ENCODE measurements at regions not wholly inside any gene's neighbourhood (a gene's known extent, or its start where the extent isn't known, plus 50 kb on each side); places are given as distances from the start of the nearest gene placed in this dataset.

- Histone ChIP-seq H3K27me3 (ENCODE audit: control insufficient read depth in 1 of 2, insufficient read depth in 1 of 2, low read length in 2 of 2) (no peaks in the 10 kb centered on the region), H3K23ac (ENCODE audit: low read length in 2 of 2) (no peak overlapping the region), H3K14ac (ENCODE audit: low read length in 2 of 2) (peak overlapping the region in 1 of 2 experiments; percentile 4), H2BK15ac (ENCODE audit: low read depth, poor library complexity, severe bottlenecking) (no peak overlapping the region), H4K91ac (ENCODE audit: low read length) (no peak overlapping the region), H3K4me2 (ENCODE audit: low read length, poor library complexity, severe bottlenecking) (no peak overlapping the region), H3K4ac (ENCODE audit: low read depth in 1 of 2, low read length in 2 of 2) (no peak overlapping the region), H3K36me3 (ENCODE audit: control insufficient read depth in 1 of 2, insufficient read depth in 2 of 2, low read depth in 1 of 2, low read length in 2 of 2) (no peaks in the 10 kb centered on the region), H2AK5ac (ENCODE audit: low read length, severe bottlenecking) (no peak overlapping the region), H3K27ac (ENCODE audit: low read length, poor library complexity, severe bottlenecking) (no peak overlapping the region), H3K9me3 (ENCODE audit: control insufficient read depth, low read length) (no peaks in the 10 kb centered on the region), H3K18ac (ENCODE audit: low read depth in 1 of 2, low read length in 2 of 2) (no peak overlapping the region), H4K8ac (ENCODE audit: low read length) (no peak overlapping the region), H3K79me1 (replicated peaks; ENCODE audit: low read length, poor library complexity, severe bottlenecking) (no peaks in the 10 kb centered on the region), H3K4me3 (ENCODE audit: insufficient read depth in 1 of 2, low read depth in 1 of 2, low read length in 2 of 2) (no peak overlapping the region), H3K9ac (ENCODE audit: low read length) (no peak overlapping the region), H2BK12ac (ENCODE audit: low read length in 2 of 2) (no peak overlapping the region), H2AFZ (ENCODE audit: low read depth, low read length) (no peak overlapping the region), H2BK5ac (ENCODE audit: low read depth, low read length, poor library complexity, severe bottlenecking) (no peak overlapping the region), H3K4me1 (ENCODE audit: control insufficient read depth, insufficient read depth, low read depth, low read length) (peaks cover 1% of the 10 kb centered on the region), H2BK120ac (ENCODE audit: low read depth, low read length) (no peak overlapping the region)
- no peak for DNase-seq
- 100% methylated on average over 2 of the region's 2 CpGs for WGBS
These were observed 97.4 kb upstream of the ELOVL5 start for GRCh38 chr6:53446151-53446550.

- H3K23ac ChIP-seq (ENCODE audit: low read length in 2 of 2), result no peak overlapping the region
- H2AK5ac ChIP-seq (ENCODE audit: low read length, severe bottlenecking), result no peak overlapping the region
- no peak overlapping the region for H2BK120ac ChIP-seq (ENCODE audit: low read depth, low read length)
- no peak overlapping the region for H3K14ac ChIP-seq (ENCODE audit: low read length in 2 of 2)
- H3K4me3 ChIP-seq (ENCODE audit: insufficient read depth in 1 of 2, low read depth in 1 of 2, low read length in 2 of 2), result no peak overlapping the region
- no peak overlapping the region for H4K91ac ChIP-seq (ENCODE audit: low read length)
- H3K9ac ChIP-seq (ENCODE audit: low read length), result no peak overlapping the region
- H3K36me3 ChIP-seq (ENCODE audit: control insufficient read depth in 1 of 2, insufficient read depth in 2 of 2, low read depth in 1 of 2, low read length in 2 of 2), result no peaks in the 10 kb centered on the region
- no peak overlapping the region for H3K4me2 ChIP-seq (ENCODE audit: low read length, poor library complexity, severe bottlenecking)
- H2AFZ ChIP-seq (ENCODE audit: low read depth, low read length), result no peak overlapping the region
- H2BK15ac ChIP-seq (ENCODE audit: low read depth, poor library complexity, severe bottlenecking), result no peak overlapping the region
- peaks cover 1% of the 10 kb centered on the region for H3K4me1 ChIP-seq (ENCODE audit: control insufficient read depth, insufficient read depth, low read depth, low read length)
- DNase-seq, result no peak
- no peaks in the 10 kb centered on the region for H3K79me1 ChIP-seq (replicated peaks; ENCODE audit: low read length, poor library complexity, severe bottlenecking)
- H3K4ac ChIP-seq (ENCODE audit: low read depth in 1 of 2, low read length in 2 of 2), result no peak overlapping the region
- no peak overlapping the region for H3K18ac ChIP-seq (ENCODE audit: low read depth in 1 of 2, low read length in 2 of 2)
- no peaks in the 10 kb centered on the region for H3K27me3 ChIP-seq (ENCODE audit: control insufficient read depth in 1 of 2, insufficient read depth in 1 of 2, low read length in 2 of 2)
- H3K27ac ChIP-seq (ENCODE audit: low read length, poor library complexity, severe bottlenecking), result no peak overlapping the region
- no peak overlapping the region for H2BK5ac ChIP-seq (ENCODE audit: low read depth, low read length, poor library complexity, severe bottlenecking)
- no peaks in the 10 kb centered on the region for H3K9me3 ChIP-seq (ENCODE audit: control insufficient read depth, low read length)
- H2BK12ac ChIP-seq (ENCODE audit: low read length in 2 of 2), result no peak overlapping the region
- H4K8ac ChIP-seq (ENCODE audit: low read length), result no peak overlapping the region
- WGBS, result 79% methylated on average over 3 of the region's 3 CpGs
These were observed 93.0 kb upstream of the ELOVL5 start for GRCh38 chr6:53441761-53442160.

- Histone ChIP-seq H3K9ac (ENCODE audit: low read length) (peak overlapping the region; percentile 43), H2BK5ac (ENCODE audit: low read depth, low read length, poor library complexity, severe bottlenecking) (no peak overlapping the region), H3K27ac (ENCODE audit: low read length, poor library complexity, severe bottlenecking) (no peak overlapping the region), H3K14ac (ENCODE audit: low read length in 2 of 2) (no peak overlapping the region), H3K79me1 (replicated peaks; ENCODE audit: low read length, poor library complexity, severe bottlenecking) (no peaks in the 10 kb centered on the region), H2BK15ac (ENCODE audit: low read depth, poor library complexity, severe bottlenecking) (no peak overlapping the region), H3K4ac (ENCODE audit: low read depth in 1 of 2, low read length in 2 of 2) (no peak overlapping the region), H3K9me3 (ENCODE audit: control insufficient read depth, low read length) (no peaks in the 10 kb centered on the region), H3K27me3 (ENCODE audit: control insufficient read depth in 1 of 2, insufficient read depth in 1 of 2, low read length in 2 of 2) (no peaks in the 10 kb centered on the region), H3K18ac (ENCODE audit: low read depth in 1 of 2, low read length in 2 of 2) (no peak overlapping the region), H4K8ac (ENCODE audit: low read length) (no peak overlapping the region), H3K4me1 (ENCODE audit: control insufficient read depth, insufficient read depth, low read depth, low read length) (peaks cover 1% of the 10 kb centered on the region), H3K23ac (ENCODE audit: low read length in 2 of 2) (no peak overlapping the region), H4K91ac (ENCODE audit: low read length) (no peak overlapping the region), H3K4me2 (ENCODE audit: low read length, poor library complexity, severe bottlenecking) (no peak overlapping the region), H2AFZ (ENCODE audit: low read depth, low read length) (no peak overlapping the region), H2BK12ac (ENCODE audit: low read length in 2 of 2) (no peak overlapping the region), H3K36me3 (ENCODE audit: control insufficient read depth in 1 of 2, insufficient read depth in 2 of 2, low read depth in 1 of 2, low read length in 2 of 2) (no peaks in the 10 kb centered on the region), H3K4me3 (ENCODE audit: insufficient read depth in 1 of 2, low read depth in 1 of 2, low read length in 2 of 2) (no peak overlapping the region), H2AK5ac (ENCODE audit: low read length, severe bottlenecking) (no peak overlapping the region), H2BK120ac (ENCODE audit: low read depth, low read length) (no peak overlapping the region)
- 60% methylated on average over 1 of the region's 1 CpG for WGBS
- DNase-seq, result no peak
These were observed 92.3 kb upstream of the ELOVL5 start for GRCh38 chr6:53441035-53441493.

GRCh38 chr6:53440336-53440945 lies 91.7 kb upstream of the ELOVL5 start:
- Histone ChIP-seq H3K14ac (ENCODE audit: low read length in 2 of 2) (no peak overlapping the region), H3K23ac (ENCODE audit: low read length in 2 of 2) (no peak overlapping the region), H3K27me3 (ENCODE audit: control insufficient read depth in 1 of 2, insufficient read depth in 1 of 2, low read length in 2 of 2) (no peaks in the 10 kb centered on the region), H3K79me1 (replicated peaks; ENCODE audit: low read length, poor library complexity, severe bottlenecking) (no peaks in the 10 kb centered on the region), H3K4me2 (ENCODE audit: low read length, poor library complexity, severe bottlenecking) (no peak overlapping the region), H3K4me3 (ENCODE audit: insufficient read depth in 1 of 2, low read depth in 1 of 2, low read length in 2 of 2) (peak overlapping the region in 1 of 2 experiments; percentile 13), H2AK5ac (ENCODE audit: low read length, severe bottlenecking) (no peak overlapping the region), H3K36me3 (ENCODE audit: control insufficient read depth in 1 of 2, insufficient read depth in 2 of 2, low read depth in 1 of 2, low read length in 2 of 2) (no peaks in the 10 kb centered on the region), H4K91ac (ENCODE audit: low read length) (no peak overlapping the region), H3K4ac (ENCODE audit: low read depth in 1 of 2, low read length in 2 of 2) (no peak overlapping the region), H4K8ac (ENCODE audit: low read length) (no peak overlapping the region), H3K27ac (ENCODE audit: low read length, poor library complexity, severe bottlenecking) (no peak overlapping the region), H2BK12ac (ENCODE audit: low read length in 2 of 2) (no peak overlapping the region), H2BK15ac (ENCODE audit: low read depth, poor library complexity, severe bottlenecking) (no peak overlapping the region), H3K9ac (ENCODE audit: low read length) (peak overlapping the region; percentile 43), H2BK120ac (ENCODE audit: low read depth, low read length) (no peak overlapping the region), H3K4me1 (ENCODE audit: control insufficient read depth, insufficient read depth, low read depth, low read length) (peaks cover 1% of the 10 kb centered on the region), H3K9me3 (ENCODE audit: control insufficient read depth, low read length) (no peaks in the 10 kb centered on the region), H3K18ac (ENCODE audit: low read depth in 1 of 2, low read length in 2 of 2) (no peak overlapping the region), H2AFZ (ENCODE audit: low read depth, low read length) (no peak overlapping the region), H2BK5ac (ENCODE audit: low read depth, low read length, poor library complexity, severe bottlenecking) (no peak overlapping the region)
- no peak for DNase-seq
- WGBS, result 49% methylated on average over 3 of the region's 3 CpGs

Measured in mesenchymal stem cell (in vitro differentiated cells and primary cell).